H1 (cell line): ENCODE measurements at regions not wholly inside any gene's neighbourhood (a gene's known extent, or its start where the extent isn't known, plus 50 kb on each side); places are given as distances from the start of the nearest gene placed in this dataset.

Experiments
- BACH1 ChIP-seq: IDR thresholded peaks from 2 replicates; pipeline ENCODE4 v1.6.1; 2012; ENCODE audit warnings: low read length, improper control_type of control experiment
- CBX8 ChIP-seq: fragments of 300-800, 300-1000 bp; sonication (generic); IDR thresholded peaks from 2 replicates; pipeline ENCODE4 v1.7.1; 2016; ENCODE audit warnings: low read depth, low read length, borderline replicate concordance
- CHD1 ChIP-seq: IDR thresholded peaks from 2 replicates; pipeline ENCODE4 v1.6.1; 2012; ENCODE audit warnings: low read depth, low read length, improper control_type of control experiment
- CHD7 ChIP-seq: fragments of 300-600 bp; sonication (generic); IDR thresholded peaks from 2 replicates; pipeline ENCODE4 v1.7.1; 2012; ENCODE audit warnings: low read length, moderate library complexity, mild to moderate bottlenecking, inconsistent platforms; ENCODE audit not compliant: insufficient replicate concordance
- CTBP2 ChIP-seq: IDR thresholded peaks from 2 replicates; pipeline ENCODE4 v1.7.0; 2011; ENCODE audit warnings: borderline replicate concordance, mild to moderate bottlenecking, moderate library complexity, mixed read lengths, low read length; ENCODE audit not compliant: insufficient read depth, insufficient read length
- JUND ChIP-seq: IDR thresholded peaks from 2 replicates; pipeline ENCODE4 v1.6.1; 2011; ENCODE audit warnings: mild to moderate bottlenecking, improper control_type of control experiment, low read length
- KDM5A ChIP-seq: fragments of 200-600 bp; IDR thresholded peaks from 2 replicates; pipeline ENCODE4 v1.7.1; 2012; ENCODE audit warnings: mild to moderate bottlenecking, low read length, inconsistent platforms, mixed read lengths
- POLR2A ChIP-seq, 2 experiments: IDR thresholded peaks; 1 replicate in 1 of 2; 2 replicates in 1 of 2; pipeline ENCODE4 v1.6.1; 2011; ENCODE audit warnings: low read depth in 2 of 2, low read length in 2 of 2, mild to moderate bottlenecking in 2 of 2; ENCODE audit errors: control extremely low read depth in 1 of 2
- RNF2 ChIP-seq: fragments of 200-900, 300-1000 bp; sonication (generic); IDR thresholded peaks from 2 replicates; pipeline ENCODE4 v1.7.1; 2016; ENCODE audit warnings: borderline replicate concordance, low read depth, mild to moderate bottlenecking, antibody characterized with exemption, low read length; ENCODE audit not compliant: poor library complexity, severe bottlenecking; ENCODE audit errors: missing control alignments
- SIN3A ChIP-seq, 2 experiments: IDR thresholded peaks in 1 of 2; conservative IDR thresholded peaks in 1 of 2; 2 replicates each; pipeline ENCODE4 v1.6.1; 2011 to 2012; ENCODE audit warnings: low read length in 2 of 2, improper control_type of control experiment in 1 of 2, low read depth in 1 of 2, mild to moderate bottlenecking in 1 of 2
- SIRT6 ChIP-seq: IDR thresholded peaks from one replicate; pipeline ENCODE4 v1.7.1; 2012; ENCODE audit warnings: low read length, inconsistent platforms
- SP1 ChIP-seq: IDR thresholded peaks from 2 replicates; pipeline ENCODE4 v1.6.1; 2011; ENCODE audit warnings: low read depth, low read length
- SP2 ChIP-seq: IDR thresholded peaks from 2 replicates; pipeline ENCODE4 v1.6.1; 2012; ENCODE audit warnings: mild to moderate bottlenecking, low read length, inconsistent platforms

GRCh38 chr19:33928458-33928950 is 131.8 kb downstream of the KCTD15 start (continued):
- TF ChIP-seq CHD7 (no peak), CTBP2 (no peak), POLR2A (IDR thresholded peaks at IDR 0.05; ENCODE audit: control extremely low read depth in 1 of 2, low read depth in 2 of 2, low read length in 2 of 2) (no peak), CHD1 (no peak), RNF2 (no peak), SP1 (no peak), SP2 (no peak), SIN3A (conservative IDR thresholded peaks at IDR 0.05 in 1 of 2, IDR thresholded peaks at IDR 0.05 in 1 of 2; ENCODE audit: low read depth in 1 of 2, low read length in 2 of 2) (no peak), CBX8 (no peak), SIRT6 (no peak), KDM5A (no peak), BACH1 (no peak), JUND (no peak)
